Keratinocyte (primary cell): ENCODE measurements at regions not wholly inside any gene's neighbourhood (a gene's known extent, or its start where the extent isn't known, plus 50 kb on each side); places are given as distances from the start of the nearest gene placed in this dataset.

ENCODE experiments used
- CTCF ChIP-seq, 3 experiments: IDR thresholded peaks in 1 of 3; conservative IDR thresholded peaks in 1 of 3; optimal IDR thresholded peaks in 1 of 3; 2 replicates in 2 of 3; 3 replicates in 1 of 3; pipeline versions ENCODE3 to v1.5.1; 2011; ENCODE audit warnings: low read length in 3 of 3, mild to moderate bottlenecking in 3 of 3, moderate library complexity in 2 of 3, control low read depth in 1 of 3, inconsistent platforms in 1 of 3; ENCODE audit not compliant: insufficient read depth in 2 of 3; ENCODE audit errors: extremely low read depth in 1 of 3
- EZH2 ChIP-seq: IDR thresholded peaks from one replicate; pipeline ENCODE4 v1.6.1; 2012; ENCODE audit warnings: inconsistent platforms, mild to moderate bottlenecking, low read length, moderate library complexity

GRCh38 chr1:56200896-56201295, 378.5 kb downstream of the PLPP3 start:
- TF ChIP-seq CTCF (optimal IDR thresholded peaks at IDR 0.05 in 1 of 3, IDR thresholded peaks at IDR 0.05 in 1 of 3, conservative IDR thresholded peaks at IDR 0.05 in 1 of 3; ENCODE audit: extremely low read depth in 1 of 3, insufficient read depth in 2 of 3, low read length in 3 of 3) (no peak), EZH2 (no peak)
